ENCODE measurements at regions not wholly inside any gene's neighbourhood (a gene's known extent, or its start where the extent isn't known, plus 50 kb on each side); places are given as distances from the start of the nearest gene placed in this dataset.
"Not testable (repeated sequence)": the region's sequence is repeated elsewhere in the genome, so short reads cannot be mapped to it uniquely, and the experiment has no call there.

DNA sequence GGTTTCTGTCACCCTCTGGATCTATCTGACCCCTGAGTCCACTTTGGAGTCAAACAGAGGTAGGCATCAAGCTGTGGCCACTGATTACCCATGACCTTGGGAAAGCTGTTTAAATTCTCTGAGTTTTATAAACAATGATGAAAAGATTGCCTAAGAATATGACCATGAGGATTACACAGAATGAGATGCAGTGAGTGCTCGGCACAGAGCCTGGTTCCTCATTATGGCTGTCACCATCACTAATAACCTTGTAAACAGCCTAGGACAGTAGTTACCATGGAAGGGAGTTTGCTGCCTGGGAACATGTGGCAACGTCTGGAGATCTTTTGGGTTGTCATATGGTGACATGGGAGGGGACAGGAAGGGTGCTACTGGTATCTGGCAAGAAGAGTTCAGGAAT lies 248.3 kb upstream of the KAZN start:
- no peaks in the 10 kb centered on the region for H3K4me1 Mint-ChIP-seq (ENCODE audit: low read depth, unreplicated experiment)

DNA sequence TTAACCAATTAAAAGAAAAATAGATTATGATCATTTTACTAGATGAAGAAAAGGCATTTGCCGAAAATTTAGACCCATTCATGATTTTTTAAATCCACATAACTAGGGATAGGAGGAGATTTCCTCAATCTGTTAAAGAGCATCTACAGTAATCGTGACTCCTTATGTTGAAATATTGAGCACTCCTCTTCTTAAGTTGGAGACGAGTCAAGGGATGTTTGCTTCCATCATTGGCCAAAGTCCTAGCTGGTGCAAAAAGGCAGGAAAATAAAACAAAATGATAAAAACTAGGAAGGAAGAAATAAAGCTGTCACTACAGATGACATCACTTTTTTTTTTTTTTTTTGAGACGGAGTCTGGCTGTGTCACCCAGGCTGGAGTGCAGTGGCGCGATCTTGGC lies 245.6 kb upstream of the KAZN start:
- Mint-ChIP-seq H3K9me3 (ENCODE audit: unreplicated experiment) (no peaks in the 10 kb centered on the region), H3K27me3 (ENCODE audit: unreplicated experiment) (peaks cover 1% of the 10 kb centered on the region), H3K4me1 (ENCODE audit: low read depth, unreplicated experiment) (no peaks in the 10 kb centered on the region), H3K4me3 (ENCODE audit: unreplicated experiment) (no peak overlapping the region), H3K27ac (ENCODE audit: unreplicated experiment) (no peak overlapping the region), H3K36me3 (ENCODE audit: unreplicated experiment) (peaks cover 4% of the 10 kb centered on the region)
- no peak for DNase-seq
- TF ChIP-seq, protein P1, sequence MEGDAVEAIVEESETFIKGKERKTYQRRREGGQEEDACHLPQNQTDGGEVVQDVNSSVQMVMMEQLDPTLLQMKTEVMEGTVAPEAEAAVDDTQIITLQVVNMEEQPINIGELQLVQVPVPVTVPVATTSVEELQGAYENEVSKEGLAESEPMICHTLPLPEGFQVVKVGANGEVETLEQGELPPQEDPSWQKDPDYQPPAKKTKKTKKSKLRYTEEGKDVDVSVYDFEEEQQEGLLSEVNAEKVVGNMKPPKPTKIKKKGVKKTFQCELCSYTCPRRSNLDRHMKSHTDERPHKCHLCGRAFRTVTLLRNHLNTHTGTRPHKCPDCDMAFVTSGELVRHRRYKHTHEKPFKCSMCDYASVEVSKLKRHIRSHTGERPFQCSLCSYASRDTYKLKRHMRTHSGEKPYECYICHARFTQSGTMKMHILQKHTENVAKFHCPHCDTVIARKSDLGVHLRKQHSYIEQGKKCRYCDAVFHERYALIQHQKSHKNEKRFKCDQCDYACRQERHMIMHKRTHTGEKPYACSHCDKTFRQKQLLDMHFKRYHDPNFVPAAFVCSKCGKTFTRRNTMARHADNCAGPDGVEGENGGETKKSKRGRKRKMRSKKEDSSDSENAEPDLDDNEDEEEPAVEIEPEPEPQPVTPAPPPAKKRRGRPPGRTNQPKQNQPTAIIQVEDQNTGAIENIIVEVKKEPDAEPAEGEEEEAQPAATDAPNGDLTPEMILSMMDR (IDR thresholded peaks at IDR 0.05; ENCODE audit: partially characterized antibody, unreplicated experiment), result no peak

More for the DNA sequence above, 248.3 kb upstream of the KAZN start:
- peaks cover 1% of the 10 kb centered on the region for H3K27me3 Mint-ChIP-seq (ENCODE audit: unreplicated experiment)
- H3K9me3 Mint-ChIP-seq (ENCODE audit: unreplicated experiment), result no peaks in the 10 kb centered on the region
- TF ChIP-seq, protein P1 (IDR thresholded peaks at IDR 0.05; ENCODE audit: partially characterized antibody, unreplicated experiment), result no peak
- H3K27ac Mint-ChIP-seq (ENCODE audit: unreplicated experiment), result no peak overlapping the region
- no peak for DNase-seq
- peaks cover 4% of the 10 kb centered on the region for H3K36me3 Mint-ChIP-seq (ENCODE audit: unreplicated experiment)
- no peak overlapping the region for H3K4me3 Mint-ChIP-seq (ENCODE audit: unreplicated experiment)

DNA sequence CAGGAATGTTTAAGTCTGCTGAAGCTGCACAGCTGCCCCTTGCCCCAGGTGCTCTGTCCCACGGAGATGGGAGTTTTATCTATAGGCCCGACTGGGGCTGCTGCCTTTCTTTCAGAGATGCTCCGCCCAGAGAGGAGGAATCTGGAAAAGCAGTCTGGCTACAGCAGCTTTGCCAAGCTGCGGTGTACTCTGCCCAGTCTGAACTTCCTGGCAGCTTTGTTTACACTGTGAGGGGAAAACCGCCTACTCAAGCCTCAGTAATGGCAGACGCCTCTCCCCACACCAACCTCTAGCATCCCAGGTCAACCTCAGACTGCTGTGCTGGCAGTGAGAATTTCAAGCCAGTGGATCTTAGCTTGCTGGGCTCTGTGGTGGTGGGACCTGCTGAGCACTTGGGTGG lies 237.5 kb upstream of the KAZN start:
- H3K4me1 Mint-ChIP-seq (ENCODE audit: low read depth, unreplicated experiment); H3K9me3 Mint-ChIP-seq (ENCODE audit: unreplicated experiment); DNase-seq; H3K27me3 Mint-ChIP-seq (ENCODE audit: unreplicated experiment); H3K27ac Mint-ChIP-seq (ENCODE audit: unreplicated experiment); H3K36me3 Mint-ChIP-seq (ENCODE audit: unreplicated experiment); H3K4me3 Mint-ChIP-seq (ENCODE audit: unreplicated experiment): not testable (repeated sequence)

DNA sequence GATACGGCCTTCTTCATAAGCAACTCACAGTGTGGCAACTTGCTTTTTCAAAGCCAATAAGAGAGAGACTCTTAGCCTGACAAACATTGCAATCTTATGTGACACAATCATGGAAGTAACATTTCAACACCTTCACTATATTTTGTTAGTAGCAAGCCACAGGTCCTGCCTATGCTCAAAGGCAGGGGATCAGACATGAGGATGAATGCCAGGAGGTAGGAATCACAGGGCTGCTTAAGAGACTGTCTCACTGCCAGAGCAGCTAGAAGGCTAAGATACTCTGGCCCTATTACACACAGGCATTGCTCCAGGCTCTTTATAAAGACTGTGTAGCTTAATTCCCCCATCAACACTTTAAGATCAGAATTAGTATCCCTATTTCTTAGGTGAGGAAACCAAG lies 236.2 kb upstream of the KAZN start:
- H3K27ac Mint-ChIP-seq (ENCODE audit: unreplicated experiment), result no peak overlapping the region
- H3K4me3 Mint-ChIP-seq (ENCODE audit: unreplicated experiment), result no peak overlapping the region
- peaks cover 12% of the 10 kb centered on the region for H3K4me1 Mint-ChIP-seq (ENCODE audit: low read depth, unreplicated experiment)
- peaks cover 15% of the 10 kb centered on the region for H3K9me3 Mint-ChIP-seq (ENCODE audit: unreplicated experiment)
- no peaks in the 10 kb centered on the region for H3K36me3 Mint-ChIP-seq (ENCODE audit: unreplicated experiment)
- H3K27me3 Mint-ChIP-seq (ENCODE audit: unreplicated experiment), result peaks cover 3% of the 10 kb centered on the region
- TF ChIP-seq, protein P1 (IDR thresholded peaks at IDR 0.05; ENCODE audit: partially characterized antibody, unreplicated experiment), result no peak
- no peak for DNase-seq

DNA sequence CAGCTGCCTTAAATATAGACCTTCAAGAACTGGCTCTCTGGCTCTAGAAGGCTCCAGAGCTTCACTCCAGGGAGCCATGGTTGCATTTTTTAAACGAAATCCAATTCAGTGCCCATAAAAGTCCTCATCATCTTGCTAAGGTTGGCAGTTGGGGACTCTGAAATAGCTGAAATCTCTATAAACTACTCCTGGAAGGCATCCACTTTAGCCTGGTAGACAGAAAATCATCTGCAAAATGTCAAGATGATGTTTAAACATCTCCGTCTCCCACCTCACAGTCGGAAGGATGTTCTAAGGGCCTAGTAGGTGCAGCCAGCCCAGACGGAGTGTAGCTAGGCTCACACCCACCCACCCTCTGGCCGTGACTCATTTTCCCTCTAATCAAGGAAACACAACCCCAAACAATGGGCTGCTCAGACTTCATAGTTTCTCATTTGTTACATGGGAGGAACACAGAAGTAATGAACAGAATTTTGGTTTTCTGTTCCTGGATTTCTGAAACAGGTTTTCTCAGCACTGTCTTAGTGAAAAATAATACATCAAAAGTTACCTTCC lies 235.4 kb upstream of the KAZN start:
- Mint-ChIP-seq H3K9me3 (ENCODE audit: unreplicated experiment) (peaks cover 16% of the 10 kb centered on the region), H3K27me3 (ENCODE audit: unreplicated experiment) (peaks cover 3% of the 10 kb centered on the region), H3K4me3 (ENCODE audit: unreplicated experiment) (no peak overlapping the region), H3K4me1 (ENCODE audit: low read depth, unreplicated experiment) (peaks cover 12% of the 10 kb centered on the region), H3K27ac (ENCODE audit: unreplicated experiment) (no peak overlapping the region), H3K36me3 (ENCODE audit: unreplicated experiment) (no peaks in the 10 kb centered on the region)
- TF ChIP-seq, protein P1 (IDR thresholded peaks at IDR 0.05; ENCODE audit: partially characterized antibody, unreplicated experiment), result no peak
- no peak for DNase-seq

Measured in glutamatergic neuron (in vitro differentiated cells).